SH-SY5Y (cell line): ENCODE measurements at regions not wholly inside any gene's neighbourhood (a gene's known extent, or its start where the extent isn't known, plus 50 kb on each side); places are given as distances from the start of the nearest gene placed in this dataset.

ENCODE experiments used
- GATA2 ChIP-seq: IDR thresholded peaks from 2 replicates; pipeline ENCODE4 v1.6.1; 2011; ENCODE audit warnings: mild to moderate bottlenecking, low read depth, low read length
- GATA3 ChIP-seq: IDR thresholded peaks from 2 replicates; pipeline ENCODE4 v1.6.1; 2011; ENCODE audit warnings: low read depth, mild to moderate bottlenecking, low read length, moderate library complexity

DNA sequence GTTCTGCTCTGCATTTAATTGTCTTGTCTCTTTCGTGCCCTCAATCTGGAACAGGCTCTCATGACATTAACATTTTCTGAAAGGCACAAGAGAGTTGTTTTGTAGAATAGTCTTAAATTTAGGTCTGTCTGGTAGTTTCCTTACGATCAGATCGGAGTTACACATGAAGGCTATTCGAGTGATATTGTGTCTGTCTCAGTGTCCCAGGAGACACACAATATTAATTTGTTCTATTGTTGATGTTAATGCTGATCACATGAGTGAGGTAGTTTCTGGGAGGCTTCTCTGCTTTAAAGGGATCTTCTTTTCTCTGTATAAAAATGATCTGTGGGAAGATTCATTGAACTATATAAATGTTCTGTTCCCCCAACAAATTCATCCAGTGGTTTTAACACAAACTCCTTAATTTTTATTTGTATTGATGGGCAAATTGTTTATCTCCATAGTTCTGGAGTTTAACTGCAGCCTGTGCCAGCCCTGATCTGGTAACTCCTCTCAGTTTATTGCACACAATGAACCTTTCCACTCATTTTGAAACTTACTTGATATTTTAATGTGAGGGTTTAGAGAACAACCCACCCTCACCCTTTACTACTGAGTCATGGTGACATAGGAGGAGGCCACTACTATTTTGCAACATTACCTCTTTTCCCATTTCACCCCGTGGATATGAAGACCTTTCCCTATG, 223.0 kb downstream of the CBLN4 start:
- TF ChIP-seq GATA3, result no peak
- TF ChIP-seq GATA2, result no peak
